Chondrocyte (in vitro differentiated cells): ENCODE measurements at regions not wholly inside any gene's neighbourhood (a gene's known extent, or its start where the extent isn't known, plus 50 kb on each side); places are given as distances from the start of the nearest gene placed in this dataset.

Experiments
- DNase-seq: peaks from one replicate; pipeline ENCODE4 v3.0.0; 2021; ENCODE audit warnings: mixed read lengths, low spot score
- H3K27ac Mint-ChIP-seq: one replicate; pipeline ENCODE4 v1.8.0; 2021; ENCODE audit warnings: mild to moderate bottlenecking, moderate library complexity, mixed read lengths; ENCODE audit not compliant: unreplicated experiment
- H3K27me3 Mint-ChIP-seq: 2 replicates; pipeline ENCODE4 v1.8.0; 2021; ENCODE audit warnings: low read depth, mixed read lengths
- H3K36me3 Mint-ChIP-seq: 2 replicates; pipeline ENCODE4 v1.8.0; 2021; ENCODE audit warnings: low read depth, mixed read lengths
- H3K4me1 Mint-ChIP-seq: 2 replicates; pipeline ENCODE4 v1.8.0; 2021; ENCODE audit warnings: low read depth, mild to moderate bottlenecking, mixed read lengths
- H3K4me3 Mint-ChIP-seq: one replicate; pipeline ENCODE4 v1.8.0; 2021; ENCODE audit warnings: mild to moderate bottlenecking, moderate library complexity, mixed read lengths; ENCODE audit not compliant: unreplicated experiment
- H3K9me3 Mint-ChIP-seq: 2 replicates; pipeline ENCODE4 v1.8.0; 2021; ENCODE audit warnings: low read depth, mixed read lengths
- TF ChIP-seq, protein P1 (sequence below): fragments of 200-600 bp; sonication (generic); IDR thresholded peaks from 2 replicates; pipeline ENCODE4 v1.5.0; 2021; ENCODE audit warnings: antibody characterized with exemption, mild to moderate bottlenecking, moderate library complexity

DNA sequence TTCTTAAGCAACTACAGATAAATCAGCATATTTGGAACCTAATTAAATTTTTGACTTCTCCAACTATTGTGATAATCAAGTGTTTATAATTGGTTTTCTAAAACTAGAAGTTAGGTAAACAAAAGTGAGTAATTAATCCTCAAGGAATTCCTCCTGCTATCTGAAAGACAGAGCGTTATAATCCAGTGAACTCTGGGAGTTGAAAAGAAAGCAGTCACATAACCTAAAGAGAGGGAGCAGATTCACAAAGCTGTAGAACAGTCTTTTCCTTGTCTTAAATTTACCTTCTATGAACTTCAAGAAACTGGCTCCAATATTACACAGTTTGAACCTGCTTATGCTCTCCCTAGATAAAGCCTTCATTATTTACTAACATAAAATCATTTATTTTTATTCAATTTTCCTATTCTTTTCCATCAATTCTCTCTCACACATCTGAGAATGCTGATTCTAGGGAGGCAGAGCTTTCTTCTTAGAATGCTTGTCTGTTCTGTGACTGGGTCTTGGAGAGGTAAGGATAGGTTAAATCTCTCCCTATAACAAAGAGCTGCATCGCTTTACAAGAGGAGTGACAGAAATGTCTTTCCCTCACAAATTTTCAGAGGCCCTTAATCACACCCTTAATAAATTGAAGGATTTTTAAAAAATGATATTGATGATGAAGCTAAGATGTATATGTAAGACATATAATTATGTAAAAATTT, 132.8 kb downstream of the TUSC7 start:
- TF ChIP-seq, protein P1, sequence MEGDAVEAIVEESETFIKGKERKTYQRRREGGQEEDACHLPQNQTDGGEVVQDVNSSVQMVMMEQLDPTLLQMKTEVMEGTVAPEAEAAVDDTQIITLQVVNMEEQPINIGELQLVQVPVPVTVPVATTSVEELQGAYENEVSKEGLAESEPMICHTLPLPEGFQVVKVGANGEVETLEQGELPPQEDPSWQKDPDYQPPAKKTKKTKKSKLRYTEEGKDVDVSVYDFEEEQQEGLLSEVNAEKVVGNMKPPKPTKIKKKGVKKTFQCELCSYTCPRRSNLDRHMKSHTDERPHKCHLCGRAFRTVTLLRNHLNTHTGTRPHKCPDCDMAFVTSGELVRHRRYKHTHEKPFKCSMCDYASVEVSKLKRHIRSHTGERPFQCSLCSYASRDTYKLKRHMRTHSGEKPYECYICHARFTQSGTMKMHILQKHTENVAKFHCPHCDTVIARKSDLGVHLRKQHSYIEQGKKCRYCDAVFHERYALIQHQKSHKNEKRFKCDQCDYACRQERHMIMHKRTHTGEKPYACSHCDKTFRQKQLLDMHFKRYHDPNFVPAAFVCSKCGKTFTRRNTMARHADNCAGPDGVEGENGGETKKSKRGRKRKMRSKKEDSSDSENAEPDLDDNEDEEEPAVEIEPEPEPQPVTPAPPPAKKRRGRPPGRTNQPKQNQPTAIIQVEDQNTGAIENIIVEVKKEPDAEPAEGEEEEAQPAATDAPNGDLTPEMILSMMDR = no peak
- H3K27me3 Mint-ChIP-seq = peaks cover 13% of the 10 kb centered on the region
- no peaks in the 10 kb centered on the region for H3K9me3 Mint-ChIP-seq
- H3K4me3 Mint-ChIP-seq = no peak overlapping the region
- no peak for DNase-seq
- no peak overlapping the region for H3K27ac Mint-ChIP-seq
- H3K4me1 Mint-ChIP-seq = no peaks in the 10 kb centered on the region
- no peaks in the 10 kb centered on the region for H3K36me3 Mint-ChIP-seq

DNA sequence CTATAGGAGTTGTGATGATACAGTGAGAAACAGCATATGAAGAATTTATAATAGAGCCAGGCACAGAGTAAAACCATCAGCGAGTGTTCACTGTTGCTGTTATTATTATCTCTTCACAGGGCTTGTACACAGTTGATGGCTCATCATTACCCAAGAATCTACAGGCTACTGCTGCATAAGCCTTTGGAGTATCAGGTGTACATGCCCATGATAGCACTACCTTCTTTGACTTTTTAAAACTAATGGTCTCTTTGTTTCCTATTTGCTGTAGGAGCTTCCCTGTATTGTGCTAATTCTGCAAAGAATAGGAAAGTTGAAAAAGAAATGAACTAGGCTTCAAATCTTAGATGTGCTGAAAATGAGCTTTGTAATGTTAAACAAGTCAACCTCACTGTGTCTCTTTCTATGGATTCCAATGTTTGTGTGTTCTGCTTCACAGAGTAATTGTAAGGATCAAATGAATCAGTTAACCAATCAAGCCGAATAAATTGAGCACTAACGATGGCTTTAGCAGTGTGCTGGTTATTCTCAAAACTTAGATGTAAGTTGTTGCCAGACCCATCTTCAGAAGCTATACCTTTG, 138.8 kb downstream of the TUSC7 start:
- no peaks in the 10 kb centered on the region for H3K36me3 Mint-ChIP-seq
- TF ChIP-seq, protein P1 = no peak
- H3K9me3 Mint-ChIP-seq = no peaks in the 10 kb centered on the region
- peaks cover 33% of the 10 kb centered on the region for H3K27me3 Mint-ChIP-seq
- no peak overlapping the region for H3K4me3 Mint-ChIP-seq
- no peaks in the 10 kb centered on the region for H3K4me1 Mint-ChIP-seq
- H3K27ac Mint-ChIP-seq = no peak overlapping the region
- no peak for DNase-seq

DNA sequence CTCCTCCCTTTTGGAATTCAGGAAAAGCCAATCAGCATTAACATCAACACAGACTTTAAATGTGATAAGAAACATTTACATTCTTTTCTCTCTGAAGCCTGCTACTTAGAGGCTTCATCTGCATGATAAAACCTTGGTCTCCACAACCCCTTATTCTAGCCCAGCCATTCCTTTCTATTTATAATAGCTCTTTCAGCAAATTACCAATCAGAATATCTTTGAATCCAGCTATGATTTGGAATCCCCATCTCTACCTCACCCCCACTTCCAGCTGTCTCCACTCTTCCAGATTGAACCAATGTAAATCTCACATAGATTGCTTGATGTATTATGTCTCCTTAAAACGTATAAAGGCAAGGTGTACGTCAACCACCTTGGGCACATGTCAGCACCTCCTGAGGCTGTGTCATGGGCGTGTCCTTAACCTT, 139.7 kb downstream of the TUSC7 start:
- TF ChIP-seq, protein P1 = no peak
- H3K27me3 Mint-ChIP-seq = peaks cover 33% of the 10 kb centered on the region
- DNase-seq = no peak
- H3K4me1 Mint-ChIP-seq = no peaks in the 10 kb centered on the region
- H3K9me3 Mint-ChIP-seq = no peaks in the 10 kb centered on the region
- H3K27ac Mint-ChIP-seq = no peak overlapping the region
- no peak overlapping the region for H3K4me3 Mint-ChIP-seq
- H3K36me3 Mint-ChIP-seq = no peaks in the 10 kb centered on the region

DNA sequence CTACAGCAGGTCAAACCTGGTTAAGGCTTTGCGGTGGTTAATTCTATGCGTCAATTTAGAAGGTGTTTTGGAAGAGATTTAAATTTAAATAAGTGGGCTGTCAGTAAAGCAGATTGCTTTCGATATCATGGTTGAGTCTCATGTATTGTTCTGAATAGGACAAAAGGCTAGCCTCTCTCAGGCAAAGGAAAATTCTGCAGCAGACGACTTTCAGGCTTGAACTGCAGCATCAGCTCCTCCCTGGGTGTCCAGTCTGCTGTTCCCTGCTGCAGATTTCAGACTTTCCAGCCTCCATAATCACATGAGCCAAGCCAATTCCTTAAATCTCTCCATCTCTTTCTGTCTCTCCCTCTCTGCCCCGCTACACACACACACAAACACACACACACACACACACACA, 143.2 kb downstream of the TUSC7 start:
- Mint-ChIP-seq H3K27me3 (peaks cover 27% of the 10 kb centered on the region), H3K4me3 (no peak overlapping the region), H3K4me1 (no peaks in the 10 kb centered on the region), H3K27ac (no peak overlapping the region), H3K9me3 (no peaks in the 10 kb centered on the region), H3K36me3 (no peaks in the 10 kb centered on the region)
- TF ChIP-seq, protein P1 = no peak
- DNase-seq = no peak

DNA sequence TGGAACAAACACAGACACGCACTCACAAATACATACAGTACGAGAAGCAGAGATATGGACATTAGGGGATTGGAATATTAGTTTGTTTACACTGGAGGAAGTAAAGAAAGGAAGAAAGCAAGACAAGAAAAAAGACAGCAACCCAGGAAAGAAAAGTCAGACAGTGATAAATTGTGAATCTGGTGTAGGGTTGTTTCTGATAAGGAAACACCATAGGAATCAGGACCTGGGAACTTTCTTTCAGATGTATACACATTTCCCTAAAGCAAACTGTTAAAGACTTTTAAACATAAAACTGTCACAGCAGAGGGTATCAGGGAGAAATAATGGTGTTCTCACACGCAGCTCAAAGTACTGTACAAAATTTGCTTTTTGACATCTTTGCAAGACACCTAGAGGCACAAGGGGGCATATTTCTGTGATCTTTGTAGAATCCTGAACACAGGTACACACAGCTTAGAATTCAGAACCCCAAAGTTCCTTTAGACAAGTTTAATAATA, 153.7 kb downstream of the TUSC7 start:
- H3K4me3 Mint-ChIP-seq = no peak overlapping the region
- H3K36me3 Mint-ChIP-seq = no peaks in the 10 kb centered on the region
- no peak for DNase-seq
- no peak overlapping the region for H3K27ac Mint-ChIP-seq
- H3K9me3 Mint-ChIP-seq = no peaks in the 10 kb centered on the region
- H3K27me3 Mint-ChIP-seq = peaks cover 5% of the 10 kb centered on the region
- TF ChIP-seq, protein P1 = no peak
- H3K4me1 Mint-ChIP-seq = no peaks in the 10 kb centered on the region
